HCT116 (cell line): ENCODE measurements at regions not wholly inside any gene's neighbourhood (a gene's known extent, or its start where the extent isn't known, plus 50 kb on each side); places are given as distances from the start of the nearest gene placed in this dataset.

Source experiments
- CTCF ChIP-seq, 3 experiments: fragments of 200-600 bp in 1 of 3; sonication (generic) in 1 of 3; IDR thresholded peaks in 2 of 3; conservative IDR thresholded peaks in 1 of 3; 2 replicates each; pipeline ENCODE4 v1.5.1; 2012 to 2017; ENCODE audit warnings: low read depth in 2 of 3, low read length in 2 of 3, antibody characterized with exemption in 1 of 3, borderline replicate concordance in 1 of 3, control low read depth in 1 of 3, mild to moderate bottlenecking in 1 of 3, mixed read lengths in 1 of 3, mixed run types in 1 of 3, moderate library complexity in 1 of 3; ENCODE audit not compliant: insufficient read depth in 1 of 3
- EZH2 ChIP-seq: fragments of 200-600 bp; sonication (generic); IDR thresholded peaks from 2 replicates; pipeline ENCODE4 v1.6.1; 2017; ENCODE audit warnings: antibody characterized with exemption, mixed run types
- POLR2A ChIP-seq: IDR thresholded peaks from 2 replicates; pipeline ENCODE4 v1.7.0; 2011; ENCODE audit warnings: borderline replicate concordance; ENCODE audit not compliant: insufficient read depth, insufficient read length; ENCODE audit errors: extremely low read depth
- SP1 ChIP-seq: IDR thresholded peaks from 2 replicates; pipeline ENCODE4 v1.6.1; 2012; ENCODE audit warnings: low read depth
- ZBTB33 ChIP-seq: IDR thresholded peaks from 2 replicates; pipeline ENCODE4 v1.6.1; 2011; ENCODE audit warnings: mild to moderate bottlenecking, low read length, moderate library complexity; ENCODE audit not compliant: insufficient replicate concordance; ENCODE audit errors: extremely low read depth

DNA sequence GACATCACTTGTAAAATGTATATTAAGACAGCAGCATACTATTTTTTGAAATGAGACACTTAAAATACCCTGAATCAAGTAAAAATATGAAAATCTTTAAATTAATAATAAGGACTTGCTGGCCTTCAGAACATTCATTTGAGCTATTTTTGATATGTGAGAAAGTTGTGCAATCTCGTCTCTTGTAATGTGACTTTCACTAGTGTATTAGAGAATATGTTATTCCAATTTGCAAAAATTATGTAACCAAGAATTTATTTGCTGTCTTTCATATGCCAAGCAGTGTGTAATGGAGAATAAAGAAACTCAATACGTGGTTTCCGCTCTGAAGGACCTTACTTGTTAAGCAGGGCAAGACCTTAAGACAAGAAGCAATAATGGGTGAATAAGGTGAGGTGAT is 375.0 kb upstream of the RUNX1 start:
- TF ChIP-seq SP1 (no peak), CTCF (IDR thresholded peaks at IDR 0.05 in 2 of 3, conservative IDR thresholded peaks at IDR 0.05 in 1 of 3; ENCODE audit: borderline replicate concordance in 1 of 3, insufficient read depth in 1 of 3, low read depth in 2 of 3, low read length in 2 of 3) (no peak), EZH2 (no peak), POLR2A (no peak), ZBTB33 (no peak)
